GM19467 (cell line): ENCODE measurements at regions not wholly inside any gene's neighbourhood (a gene's known extent, or its start where the extent isn't known, plus 50 kb on each side); places are given as distances from the start of the nearest gene placed in this dataset.
"Not testable (repeated sequence)": the region's sequence is repeated elsewhere in the genome, so short reads cannot be mapped to it uniquely, and the experiment has no call there.

Experiments
- ATAC-seq: cut with Tn5 transposase; IDR thresholded peaks from one replicate; pipeline ENCODE4 v1.9.1; 2021; ENCODE audit warnings: mild to moderate bottlenecking, moderate library complexity; ENCODE audit not compliant: unreplicated experiment

- no peak for ATAC-seq
Measured at GRCh38 chr3:124043023-124043422, 51.1 kb upstream of the ROPN1 start.

DNA sequence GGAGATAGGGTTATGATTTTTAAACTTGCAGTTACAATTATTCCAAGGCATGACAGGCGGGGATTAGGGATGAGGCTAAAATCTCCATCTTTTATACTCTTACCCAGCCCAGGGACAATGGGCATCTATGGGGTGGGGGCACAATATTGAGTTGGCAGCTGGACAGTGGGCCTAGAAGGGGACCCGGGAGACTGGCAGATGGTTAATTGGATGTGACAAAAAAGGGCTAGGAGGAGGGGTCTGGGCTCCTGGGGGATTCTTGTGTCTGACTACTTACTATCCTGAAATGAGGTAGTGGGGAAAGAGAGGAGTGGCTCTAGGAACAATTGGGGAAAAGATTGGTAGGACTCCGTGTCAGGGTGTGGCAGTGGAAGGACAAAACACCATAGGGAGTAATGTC, 53.0 kb upstream of the ROPN1 start:
- no peak for ATAC-seq

- no peak for ATAC-seq
Measured at GRCh38 chr3:124048967-124049798, 57.3 kb upstream of the ROPN1 start.

DNA sequence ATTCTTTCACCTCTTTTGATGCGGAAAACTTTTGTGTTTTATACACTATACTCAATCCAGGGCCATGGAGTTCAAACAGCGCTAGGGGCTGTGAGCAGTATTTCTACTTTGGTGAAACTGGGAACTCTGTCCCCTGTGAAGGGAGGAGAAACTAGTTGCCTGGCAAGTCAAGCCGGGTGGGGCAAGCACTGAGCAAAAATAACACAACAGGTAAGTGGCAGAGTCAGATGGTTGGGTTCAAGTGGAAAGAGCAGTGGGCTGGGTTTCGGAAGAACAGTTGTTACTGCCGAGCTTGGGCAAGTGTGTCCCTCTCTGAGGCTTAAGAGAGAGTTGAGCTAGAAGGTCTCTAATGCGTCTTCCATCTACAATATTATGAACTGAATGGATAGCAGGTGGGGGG, 59.7 kb upstream of the ROPN1 start:
- no peak for ATAC-seq

GRCh38 chr3:124053871-124054270, 61.9 kb upstream of the ROPN1 start:
- ATAC-seq, result no peak

- ATAC-seq, result no peak
Measured at GRCh38 chr3:124056846-124057245, 64.9 kb upstream of the ROPN1 start.

GRCh38 chr3:124057420-124057819, 65.5 kb upstream of the ROPN1 start:
- no peak for ATAC-seq

GRCh38 chr3:124059580-124059979, 67.7 kb upstream of the ROPN1 start:
- ATAC-seq, result no peak

GRCh38 chr3:124063197-124063909, 71.4 kb upstream of the ROPN1 start:
- ATAC-seq, result no peak

- no peak for ATAC-seq
Measured at GRCh38 chr3:124064050-124064449, 72.1 kb upstream of the ROPN1 start.

DNA sequence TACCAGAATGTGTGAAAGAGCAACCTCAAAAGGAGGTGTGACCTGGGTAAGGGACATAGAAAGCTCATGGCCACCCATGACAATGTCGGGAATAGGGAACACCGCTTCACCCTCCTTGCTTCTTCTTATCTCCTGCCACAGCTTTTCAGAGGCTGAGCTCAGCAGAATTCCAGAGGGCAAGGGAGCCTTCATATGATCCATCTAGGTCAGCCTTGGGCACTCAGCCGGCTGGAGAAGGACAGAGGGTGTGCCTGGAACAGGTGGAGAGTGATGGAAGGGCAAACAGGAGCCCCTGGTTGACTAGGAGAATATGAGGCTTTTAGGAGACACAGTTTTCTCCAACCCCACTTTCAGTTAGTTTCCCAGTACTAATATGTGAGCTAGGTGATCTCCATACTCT, 74.6 kb upstream of the ROPN1 start:
- not testable (repeated sequence) for ATAC-seq

DNA sequence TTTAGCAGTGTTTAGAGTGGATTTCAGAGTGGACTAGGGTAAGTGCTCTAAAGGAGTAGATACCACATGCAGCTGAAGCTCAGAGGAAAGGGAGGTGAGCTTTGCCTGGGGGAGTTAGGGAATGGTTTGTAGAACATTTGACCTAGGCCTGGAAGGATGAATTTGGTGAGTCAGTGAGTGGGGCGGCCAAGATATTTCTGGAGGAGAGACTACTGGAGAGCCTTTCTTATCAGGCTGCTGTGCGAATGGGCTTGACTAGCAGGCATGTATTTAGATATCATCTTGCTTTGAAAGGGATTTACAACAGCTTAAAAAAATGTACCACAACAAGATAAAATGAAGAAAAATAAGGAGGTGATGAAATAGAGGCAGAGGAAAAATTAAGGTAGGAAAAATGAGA, 77.8 kb upstream of the ROPN1 start:
- not testable (repeated sequence) for ATAC-seq

- ATAC-seq, result not testable (repeated sequence)
Measured at GRCh38 chr3:124075090-124075489, 83.2 kb upstream of the ROPN1 start.

GRCh38 chr3:124075753-124076152, 83.8 kb upstream of the ROPN1 start:
- ATAC-seq, result no peak

DNA sequence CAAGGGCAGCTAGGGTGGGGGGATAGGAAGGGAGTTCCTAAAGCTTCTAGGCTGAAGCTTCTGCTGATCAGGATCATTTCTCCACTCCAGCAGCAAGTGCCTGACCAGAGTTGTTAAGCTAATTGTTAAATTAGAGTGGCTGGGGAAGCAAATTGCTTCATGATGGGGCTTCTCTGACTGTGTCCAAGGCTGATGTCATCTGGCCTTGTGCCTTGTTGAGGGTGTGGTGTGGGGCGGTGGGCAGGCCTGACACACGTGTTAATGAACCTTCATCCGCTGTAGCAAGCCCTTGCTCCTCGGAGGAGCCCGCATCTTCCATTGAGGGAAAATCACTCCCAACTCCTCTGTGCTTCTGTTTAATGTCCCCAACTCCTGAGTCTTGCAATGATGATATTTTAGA, 84.3 kb upstream of the ROPN1 start:
- ATAC-seq, result no peak

GRCh38 chr3:124078953-124079911, 87.3 kb upstream of the ROPN1 start:
- no peak for ATAC-seq

- no peak for ATAC-seq
Measured at GRCh38 chr3:124079912-124080276, 88.0 kb upstream of the ROPN1 start.

- no peak for ATAC-seq
Measured at GRCh38 chr3:124082343-124082742, 90.4 kb upstream of the ROPN1 start.

DNA sequence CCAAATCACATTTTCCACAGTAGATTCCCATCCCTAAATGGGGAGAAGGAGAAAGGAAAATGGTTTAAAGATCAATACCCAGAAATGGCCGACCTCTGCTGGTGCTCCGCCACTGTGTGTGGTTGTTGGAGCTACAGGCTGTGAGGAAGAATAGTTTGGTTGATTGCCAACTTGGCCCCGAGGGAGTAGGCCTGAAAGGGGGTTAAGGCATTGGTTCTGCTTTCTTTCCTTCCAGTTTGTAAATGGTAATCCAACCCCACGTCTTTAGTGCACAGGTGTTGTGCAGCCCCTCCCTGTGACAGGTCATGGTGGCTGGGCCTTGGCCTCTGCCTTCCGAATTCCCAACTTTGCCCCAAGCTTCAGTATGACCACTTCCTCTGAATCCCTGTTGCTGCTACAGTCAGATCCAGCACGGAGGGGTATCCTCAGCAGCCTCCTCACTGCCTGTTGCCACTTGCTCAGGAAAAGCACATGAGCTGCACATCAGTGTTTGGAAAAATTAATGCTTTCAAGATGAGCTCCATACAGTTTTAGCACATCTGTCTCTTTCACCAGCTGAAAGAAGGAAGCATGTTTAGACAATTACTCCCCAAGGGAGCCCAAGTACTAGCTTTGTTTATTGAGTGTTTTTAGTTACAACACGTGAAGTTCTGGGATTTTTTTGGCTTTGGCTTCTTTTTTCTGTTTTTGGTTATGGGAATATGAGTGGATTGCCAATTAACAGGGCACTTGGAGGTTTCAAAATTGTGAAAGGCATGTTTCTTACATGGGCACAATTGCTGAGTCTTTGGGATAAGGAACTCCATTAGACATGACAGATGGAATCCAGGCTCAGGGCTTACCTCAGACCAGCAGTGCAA, 92.3 kb upstream of the ROPN1 start:
- no peak for ATAC-seq

DNA sequence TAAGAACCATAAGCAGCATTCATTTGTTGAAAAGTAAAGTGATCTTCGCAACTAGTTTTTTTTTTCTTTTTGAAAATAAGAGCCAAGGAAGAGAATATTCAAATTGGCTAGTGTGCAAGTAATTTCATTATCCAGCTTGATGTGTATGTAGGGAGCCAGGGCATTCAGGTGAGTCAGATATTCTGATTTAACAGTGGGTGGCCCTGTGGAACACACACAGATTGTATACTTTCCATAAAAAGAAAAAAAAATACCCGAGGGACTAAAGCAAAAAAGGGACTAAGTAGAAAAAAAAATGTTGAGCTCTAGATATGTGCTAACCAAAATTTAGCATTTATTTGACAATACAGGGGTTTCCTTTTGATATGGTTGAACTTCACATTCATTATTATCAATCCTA, 96.9 kb upstream of the ROPN1 start:
- no peak for ATAC-seq
